ENCODE measurements at regions not wholly inside any gene's neighbourhood (a gene's known extent, or its start where the extent isn't known, plus 50 kb on each side); places are given as distances from the start of the nearest gene placed in this dataset.

GRCh38 chr19:30174791-30175190 is 197.4 kb upstream of the ZNF536 start:
- ATAC-seq (ENCODE audit: low FRiP score) (no peak), DNase-seq (ENCODE audit: low spot score) (no peak)
- TF ChIP-seq, protein P1, sequence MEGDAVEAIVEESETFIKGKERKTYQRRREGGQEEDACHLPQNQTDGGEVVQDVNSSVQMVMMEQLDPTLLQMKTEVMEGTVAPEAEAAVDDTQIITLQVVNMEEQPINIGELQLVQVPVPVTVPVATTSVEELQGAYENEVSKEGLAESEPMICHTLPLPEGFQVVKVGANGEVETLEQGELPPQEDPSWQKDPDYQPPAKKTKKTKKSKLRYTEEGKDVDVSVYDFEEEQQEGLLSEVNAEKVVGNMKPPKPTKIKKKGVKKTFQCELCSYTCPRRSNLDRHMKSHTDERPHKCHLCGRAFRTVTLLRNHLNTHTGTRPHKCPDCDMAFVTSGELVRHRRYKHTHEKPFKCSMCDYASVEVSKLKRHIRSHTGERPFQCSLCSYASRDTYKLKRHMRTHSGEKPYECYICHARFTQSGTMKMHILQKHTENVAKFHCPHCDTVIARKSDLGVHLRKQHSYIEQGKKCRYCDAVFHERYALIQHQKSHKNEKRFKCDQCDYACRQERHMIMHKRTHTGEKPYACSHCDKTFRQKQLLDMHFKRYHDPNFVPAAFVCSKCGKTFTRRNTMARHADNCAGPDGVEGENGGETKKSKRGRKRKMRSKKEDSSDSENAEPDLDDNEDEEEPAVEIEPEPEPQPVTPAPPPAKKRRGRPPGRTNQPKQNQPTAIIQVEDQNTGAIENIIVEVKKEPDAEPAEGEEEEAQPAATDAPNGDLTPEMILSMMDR (IDR thresholded peaks at IDR 0.05): no peak

- TF ChIP-seq, protein P1 (IDR thresholded peaks at IDR 0.05): no peak
- DNase-seq (ENCODE audit: low spot score) (no peak), ATAC-seq (ENCODE audit: low FRiP score) (no peak)
These were observed 196.2 kb upstream of the ZNF536 start for GRCh38 chr19:30175987-30176386.

- DNase-seq (ENCODE audit: low spot score) (no peak), ATAC-seq (ENCODE audit: low FRiP score) (no peak)
- TF ChIP-seq, protein P1 (IDR thresholded peaks at IDR 0.05): no peak
These were observed 193.3 kb upstream of the ZNF536 start for GRCh38 chr19:30178721-30179402.

DNA sequence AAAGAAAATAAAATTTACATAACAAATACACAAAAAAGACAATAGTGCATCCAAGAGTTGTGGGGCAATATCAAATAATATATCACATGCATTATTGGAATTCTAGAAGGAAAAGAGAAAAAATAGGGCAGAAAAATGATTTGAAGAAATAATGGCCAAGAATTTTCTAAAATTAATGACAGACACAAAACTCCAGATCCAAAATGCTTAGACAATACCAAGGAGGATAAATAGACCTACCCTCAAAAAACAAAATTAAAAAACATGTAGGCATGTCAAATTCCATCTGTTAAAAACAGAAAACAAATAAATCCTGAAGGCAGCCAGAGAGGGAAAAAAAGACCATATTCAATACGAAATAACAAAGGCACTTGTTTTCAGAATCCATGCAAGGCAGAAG is 191.5 kb upstream of the ZNF536 start:
- ATAC-seq (ENCODE audit: low FRiP score) (no peak), DNase-seq (ENCODE audit: low spot score) (no peak)
- TF ChIP-seq, protein P1 (IDR thresholded peaks at IDR 0.05): no peak

GRCh38 chr19:30183807-30184490 is 188.2 kb upstream of the ZNF536 start:
- DNase-seq (ENCODE audit: low spot score) (no peak), ATAC-seq (ENCODE audit: low FRiP score) (no peak)
- TF ChIP-seq, protein P1 (IDR thresholded peaks at IDR 0.05): no peak

- DNase-seq (ENCODE audit: low spot score) (no peak), ATAC-seq (ENCODE audit: low FRiP score) (no peak)
- TF ChIP-seq, protein P1 (IDR thresholded peaks at IDR 0.05): no peak
These were observed 170.1 kb upstream of the ZNF536 start for GRCh38 chr19:30202060-30202600.

DNA sequence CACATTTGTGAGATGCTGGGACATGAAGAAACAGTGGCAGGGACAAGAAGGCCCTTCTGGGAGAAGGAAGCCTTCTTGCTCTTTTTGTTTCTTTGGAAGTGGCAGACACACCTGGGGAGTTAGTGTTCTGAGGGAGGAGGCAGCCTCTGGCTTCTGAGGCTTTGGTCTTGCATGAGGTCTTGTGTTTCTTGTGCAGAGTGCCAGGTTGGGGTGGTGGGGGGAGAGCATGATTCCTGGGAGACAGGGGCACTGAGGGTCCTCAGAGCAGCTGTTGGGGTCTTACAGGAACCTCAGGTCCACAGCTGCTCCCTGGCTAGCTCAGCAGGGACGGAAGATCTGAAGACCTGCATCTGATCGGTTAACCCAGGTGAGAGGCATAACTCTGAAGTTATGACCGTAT is 167.5 kb upstream of the ZNF536 start:
- ATAC-seq (ENCODE audit: low FRiP score) (no peak), DNase-seq (ENCODE audit: low spot score) (no peak)
- TF ChIP-seq, protein P1 (IDR thresholded peaks at IDR 0.05): no peak

Data from omental fat pad (tissue), 3 donors.